GM12878 (cell line): ENCODE measurements at regions not wholly inside any gene's neighbourhood (a gene's known extent, or its start where the extent isn't known, plus 50 kb on each side); places are given as distances from the start of the nearest gene placed in this dataset.

Experiments used
- ATAC-seq: fragments of 200-7000 bp; cut with Tn5 transposase; 3 replicates; pipeline ENCODE4 v1.9.1; 2020; ENCODE audit warnings: mild to moderate bottlenecking, moderate library complexity
- BruUV-seq: library from RNA; stranded (reverse); fragments of 400-500 nt; replicated peaks from 2 replicates; lab custom pipeline; 2021; lab: Mats Ljungman, UMichigan
- CTCF ChIA-PET: fragments of 300-600 bp; sonication (Branson Sonifier 250); formaldehyde crosslinking; extraction: SDS; loops from one replicate; lab custom pipeline; 2021; ENCODE audit warnings: inconsistent platforms; lab: Yijun Ruan, JAX
- POLR2A ChIA-PET: fragments of 350-600 bp; formaldehyde crosslinking; extraction: SDS; loops from one replicate; lab custom pipeline; 2021; ENCODE audit warnings: inconsistent platforms; lab: Charles Lee
- RAD21 ChIA-PET: fragments of 300-600 bp; sonication (Branson Sonifier 250); formaldehyde crosslinking; loops from one replicate; lab custom pipeline; 2023; ENCODE audit warnings: antibody characterized with exemption; ENCODE audit not compliant: unreplicated experiment; lab: Charles Lee
- SMC1A ChIA-PET: fragments of 300-600 bp; sonication (Branson Sonifier 250); formaldehyde crosslinking; loops from one replicate; lab custom pipeline; 2023; ENCODE audit not compliant: unreplicated experiment, uncharacterized antibody; lab: Charles Lee
- DNase-seq: peaks from one replicate; pipeline ENCODE4 v3.0.0-alpha.2; 2011; ENCODE audit warnings: low read depth, low spot score
- FAIRE-seq: peaks from 3 replicates; lab custom pipeline; 2011; peaks lifted over from hg19 to GRCh38; lab: Jason Lieb, UNC
- H2AFZ ChIP-seq: 2 replicates; pipeline ENCODE4 v1.6.0; 2011; ENCODE audit warnings: low read depth, low read length, control low read depth; ENCODE audit not compliant: control insufficient read depth
- H3K27ac ChIP-seq: 2 replicates; pipeline ENCODE4 v1.5.1; 2011; ENCODE audit warnings: control low read depth; ENCODE audit not compliant: control insufficient read depth, insufficient read depth
- H3K27me3 ChIP-seq, 2 experiments: replicated peaks in 1 of 2; 2 replicates each; pipeline versions ENCODE4 v1.6.0 to v1.6.1; 2011; ENCODE audit warnings: low read length in 1 of 2; ENCODE audit not compliant: control insufficient read depth in 2 of 2, insufficient read depth in 2 of 2
- H3K36me3 ChIP-seq, 2 experiments: 2 replicates each; pipeline ENCODE4 v1.5.1; 2011; ENCODE audit warnings: low read length in 1 of 2; ENCODE audit not compliant: control insufficient read depth in 2 of 2, insufficient read depth in 2 of 2
- H3K4me1 ChIP-seq: 2 replicates; pipeline ENCODE4 v1.6.1; 2011; ENCODE audit warnings: mild to moderate bottlenecking, low read length, moderate library complexity, mixed read lengths; ENCODE audit not compliant: control insufficient read depth, insufficient read depth
- H3K4me2 ChIP-seq: 2 replicates; pipeline ENCODE4 v1.6.0; 2011; ENCODE audit warnings: control low read depth; ENCODE audit not compliant: control insufficient read depth, insufficient read depth
- H3K4me3 ChIP-seq: fragments of 200-600 bp; sonication (generic); 2 replicates; pipeline ENCODE4 v1.5.1; 2016
- H3K79me2 ChIP-seq: 2 replicates; pipeline ENCODE4 v1.6.0; 2011; ENCODE audit warnings: low read length; ENCODE audit not compliant: control insufficient read depth, insufficient read depth
- H3K9ac ChIP-seq: 2 replicates; pipeline ENCODE4 v1.8.0; 2011; ENCODE audit warnings: low read length, control low read depth, mixed read lengths; ENCODE audit not compliant: control insufficient read depth, insufficient read depth
- H3K9me3 ChIP-seq: replicated peaks from 3 replicates; pipeline ENCODE4 v1.5.1; 2011; ENCODE audit warnings: mild to moderate bottlenecking, low read length; ENCODE audit not compliant: control insufficient read depth, insufficient read depth
- H4K20me1 ChIP-seq: 2 replicates; pipeline ENCODE4 v1.6.0; 2011; ENCODE audit not compliant: control insufficient read depth, insufficient read depth
- BACH1 ChIP-seq: fragments of 450-650 bp; IDR thresholded peaks from 2 replicates; pipeline ENCODE4 v1.6.1; 2017; ENCODE audit warnings: mild to moderate bottlenecking, borderline replicate concordance
- BCLAF1 ChIP-seq: fragments of 450-650 bp; IDR thresholded peaks from 2 replicates; pipeline ENCODE4 v1.6.1; 2017; ENCODE audit warnings: antibody characterized with exemption, mild to moderate bottlenecking, moderate library complexity
- CBX3 ChIP-seq: fragments of 200-600 bp; sonication (generic); IDR thresholded peaks from 2 replicates; pipeline ENCODE4 v1.6.1; 2016; ENCODE audit warnings: low read depth, borderline replicate concordance
- E2F8 ChIP-seq: fragments of 450-650 bp; IDR thresholded peaks from 2 replicates; pipeline ENCODE4 v1.6.1; 2018; ENCODE audit warnings: mild to moderate bottlenecking, low read depth, moderate library complexity; ENCODE audit not compliant: partially characterized antibody
- ESRRA ChIP-seq: IDR thresholded peaks from 2 replicates; pipeline ENCODE4 v1.6.1; 2012; ENCODE audit warnings: mild to moderate bottlenecking, low read length, improper control_type of control experiment
- EZH2 ChIP-seq: IDR thresholded peaks from 2 replicates; pipeline ENCODE4 v1.6.1; 2012; ENCODE audit warnings: low read depth, mild to moderate bottlenecking, control low read depth, inconsistent platforms, low read length, borderline replicate concordance; ENCODE audit not compliant: control insufficient read depth
- FOS ChIP-seq: IDR thresholded peaks from 3 replicates; pipeline ENCODE4 v1.6.1; 2011; ENCODE audit warnings: borderline replicate concordance; ENCODE audit not compliant: insufficient read length; ENCODE audit errors: extremely low read depth
- FOXM1 ChIP-seq: IDR thresholded peaks from 2 replicates; pipeline ENCODE4 v1.6.1; 2012; ENCODE audit warnings: low read depth, mild to moderate bottlenecking, inconsistent platforms, low read length, moderate library complexity
- GABPA ChIP-seq: IDR thresholded peaks from 2 replicates; pipeline ENCODE4 v1.6.1; 2014; ENCODE audit warnings: antibody characterized with exemption, low read depth, mild to moderate bottlenecking, inconsistent platforms
- HDGF ChIP-seq: fragments of 450-650 bp; IDR thresholded peaks from 2 replicates; pipeline ENCODE4 v1.6.1; 2016; ENCODE audit warnings: antibody characterized with exemption
- MEF2A ChIP-seq: IDR thresholded peaks from 2 replicates; pipeline ENCODE4 v1.6.1; 2011; ENCODE audit warnings: low read depth, mild to moderate bottlenecking, low read length, moderate library complexity; ENCODE audit not compliant: insufficient read depth
- NR2F1 ChIP-seq: fragments of 450-650 bp; conservative IDR thresholded peaks from 2 replicates; pipeline ENCODE4 v1.6.1; 2017; ENCODE audit warnings: mild to moderate bottlenecking
- POLR2AphosphoS5 ChIP-seq: IDR thresholded peaks from 2 replicates; pipeline ENCODE4 v1.6.1; 2011; ENCODE audit warnings: mild to moderate bottlenecking, low read length, inconsistent platforms
- SMAD5 ChIP-seq: IDR thresholded peaks from 2 replicates; pipeline ENCODE4 v1.6.1; 2016; ENCODE audit warnings: antibody characterized with exemption, low read depth
- ZBTB11 ChIP-seq: fragments of 450-650 bp; formaldehyde crosslinking; IDR thresholded peaks from 2 replicates; pipeline ENCODE4 v1.5.0; 2022; ENCODE audit warnings: mild to moderate bottlenecking, missing genetic modification characterization
- ZNF207 ChIP-seq: fragments of 450-650 bp; IDR thresholded peaks from 2 replicates; pipeline ENCODE4 v1.6.1; 2014; ENCODE audit warnings: antibody characterized with exemption, mild to moderate bottlenecking, borderline replicate concordance
- WGBS: methylation state at CpG from one replicate; pipeline ENCODE4 v1.1.6; 2016; ENCODE audit warnings: low lambda C conversion rate; ENCODE audit not compliant: insufficient replicate concordance, insufficient coverage; ENCODE audit errors: missing lambda C conversion rate; 5-methylcytosine and 5-hydroxymethylcytosine counted together
- in situ Hi-C: fragments of 300-500 bp; cut with MboI; formaldehyde crosslinking; loops from 9 replicates; pipeline ENCODE4 v1.14.3; 2018; ENCODE audit warnings: mixed read lengths
- intact Hi-C: fragments of 100-400 bp; cut with micrococcal nuclease; formaldehyde crosslinking; loops from one replicate; pipeline ENCODE4 v1.14.2; 2022; ENCODE audit not compliant: unreplicated experiment

GRCh38 chr4:135123632-135124031 lies 922.0 kb upstream of the PABPC4L start:
- Histone ChIP-seq H3K36me3 (no peaks in the 10 kb centered on the region), H3K27me3 (no peaks in the 10 kb centered on the region), H3K9ac (no peak overlapping the region), H3K4me2 (no peak overlapping the region), H3K4me1 (no peaks in the 10 kb centered on the region), H2AFZ (no peak overlapping the region), H4K20me1 (no peaks in the 10 kb centered on the region), H3K9me3 (no peaks in the 10 kb centered on the region), H3K79me2 (no peaks in the 10 kb centered on the region), H3K4me3 (no peak overlapping the region), H3K27ac (no peak overlapping the region)
- in situ Hi-C loops = no loop called here
- intact Hi-C loops = no loop called here
- RAD21 ChIA-PET = no interaction called here
- CTCF ChIA-PET = interaction anchor here (0.6 kb wide), 1 partner anchor 1343 kb away, joined by 3 read pairs; no protein-coding TSS in a partner anchor
- SMC1A ChIA-PET = no interaction called here
- DNase-seq (no peak), ATAC-seq (no peak), FAIRE-seq (no peak)
- 95% methylated on average over 1 of the region's 1 CpG for WGBS
- POLR2A ChIA-PET = no interaction called here
- BruUV-seq = no TSS peak
- TF ChIP-seq E2F8 = no peak
- no peak for TF ChIP-seq BACH1
- no peak for TF ChIP-seq NR2F1
- no peak for TF ChIP-seq EZH2
- TF ChIP-seq GABPA = no peak
- no peak for TF ChIP-seq FOS
- no peak for TF ChIP-seq CBX3
- TF ChIP-seq SMAD5 = no peak
- TF ChIP-seq MEF2A = no peak
- no peak for TF ChIP-seq BCLAF1
- no peak for TF ChIP-seq POLR2AphosphoS5
- no peak for TF ChIP-seq ESRRA
- no peak for TF ChIP-seq HDGF
- no peak for TF ChIP-seq ZBTB11
- no peak for TF ChIP-seq FOXM1
- TF ChIP-seq ZNF207 = no peak
